OCI-LY1 (cell line): ENCODE measurements at regions not wholly inside any gene's neighbourhood (a gene's known extent, or its start where the extent isn't known, plus 50 kb on each side); places are given as distances from the start of the nearest gene placed in this dataset.

Experiments used
- H2AFZ ChIP-seq: fragments of 200-600 bp; sonication (generic), shearing (Covaris generic); 2 replicates; pipeline ENCODE4 v1.6.0; 2014; ENCODE audit warnings: antibody characterized with exemption, mild to moderate bottlenecking, low read length
- H3F3A ChIP-seq: fragments of 200-600 bp; sonication (generic), shearing (Covaris generic); 2 replicates; pipeline ENCODE4 v1.6.0; 2014; ENCODE audit warnings: mild to moderate bottlenecking, antibody characterized with exemption, low read length, moderate library complexity; ENCODE audit not compliant: insufficient read depth
- H3K27ac ChIP-seq: fragments of 200-600 bp; sonication (generic); 2 replicates; pipeline ENCODE4 v1.5.1; 2014; ENCODE audit warnings: low read length, mixed run types, mild to moderate bottlenecking, low read depth; ENCODE audit not compliant: poor library complexity, severe bottlenecking
- H3K27me3 ChIP-seq: fragments of 200-600 bp; sonication (generic); 2 replicates; pipeline ENCODE4 v1.6.0; 2014; ENCODE audit warnings: antibody characterized with exemption, mild to moderate bottlenecking, low read length, moderate library complexity; ENCODE audit not compliant: insufficient read depth
- H3K36me3 ChIP-seq: fragments of 200-600 bp; sonication (generic); 2 replicates; pipeline ENCODE4 v1.6.1; 2014; ENCODE audit warnings: mild to moderate bottlenecking, antibody characterized with exemption, low read length, moderate library complexity, mixed read lengths; ENCODE audit not compliant: insufficient read depth
- H3K4me1 ChIP-seq: fragments of 200-600 bp; sonication (generic); 2 replicates; pipeline ENCODE4 v1.5.1; 2014; ENCODE audit warnings: mild to moderate bottlenecking, low read length, moderate library complexity; ENCODE audit not compliant: insufficient read depth, severe bottlenecking
- H3K4me2 ChIP-seq: fragments of 200-600 bp; sonication (generic), shearing (Covaris generic); 2 replicates; pipeline ENCODE4 v1.6.1; 2014; ENCODE audit warnings: low read length
- H3K4me3 ChIP-seq: fragments of 200-600 bp; sonication (generic); 2 replicates; pipeline ENCODE4 v1.5.1; 2014; ENCODE audit warnings: low read length, low read depth, mild to moderate bottlenecking, mixed read lengths; ENCODE audit not compliant: poor library complexity, severe bottlenecking
- H3K79me2 ChIP-seq: fragments of 200-600 bp; shearing (Covaris generic); 2 replicates; pipeline ENCODE4 v1.6.1; 2016; ENCODE audit warnings: mixed run types, low read length, mixed read lengths; ENCODE audit not compliant: insufficient read depth
- H3K9ac ChIP-seq: fragments of 200-600 bp; sonication (generic), shearing (Covaris generic); 2 replicates; pipeline ENCODE4 v1.6.1; 2014; ENCODE audit warnings: mild to moderate bottlenecking, low read length, mixed read lengths
- H3K9me2 ChIP-seq: fragments of 200-600 bp; sonication (generic), shearing (Covaris generic); 2 replicates; pipeline ENCODE4 v1.6.1; 2014; ENCODE audit warnings: low read depth, mild to moderate bottlenecking, low read length, mixed read lengths
- H3K9me3 ChIP-seq: fragments of 200-600 bp; shearing (Covaris generic); 2 replicates; pipeline ENCODE4 v1.6.1; 2014; ENCODE audit warnings: low read length, mixed read lengths
- H4K20me1 ChIP-seq: fragments of 200-600 bp; sonication (generic), shearing (Covaris generic); 2 replicates; pipeline ENCODE4 v1.6.0; 2016; ENCODE audit warnings: mild to moderate bottlenecking, low read length; ENCODE audit not compliant: insufficient read depth
- CTCF ChIP-seq: fragments of 200-600 bp; sonication (generic), shearing (Covaris generic); IDR thresholded peaks from 2 replicates; pipeline ENCODE4 v1.5.1; 2017; ENCODE audit warnings: mild to moderate bottlenecking, antibody characterized with exemption, low read length, moderate library complexity, mixed read lengths
- EZH2 ChIP-seq: fragments of 200-600 bp; sonication (generic), shearing (Covaris generic); IDR thresholded peaks from 2 replicates; pipeline ENCODE4 v1.8.0; 2017; ENCODE audit warnings: borderline replicate concordance, mixed run types, mild to moderate bottlenecking, antibody characterized with exemption, low read length, moderate library complexity, mixed read lengths

- Histone ChIP-seq H3F3A (no peaks in the 10 kb centered on the region), H3K79me2 (no peaks in the 10 kb centered on the region), H3K9me2 (no peaks in the 10 kb centered on the region), H3K9ac (no peak overlapping the region), H3K27ac (no peak overlapping the region), H3K4me1 (no peaks in the 10 kb centered on the region), H3K4me2 (no peak overlapping the region), H3K4me3 (no peak overlapping the region), H3K9me3 (no peaks in the 10 kb centered on the region), H3K36me3 (no peaks in the 10 kb centered on the region), H4K20me1 (no peaks in the 10 kb centered on the region), H2AFZ (no peak overlapping the region), H3K27me3 (no peaks in the 10 kb centered on the region)
- no peak for TF ChIP-seq CTCF
Measured at GRCh38 chr12:25699454-25699853, 146.4 kb upstream of the LMNTD1 start.

GRCh38 chr12:25701290-25701689 is 148.2 kb upstream of the LMNTD1 start:
- no peak overlapping the region for H3K27ac ChIP-seq
- H3F3A ChIP-seq = no peaks in the 10 kb centered on the region
- no peaks in the 10 kb centered on the region for H3K9me2 ChIP-seq
- H3K9ac ChIP-seq = no peak overlapping the region
- no peak overlapping the region for H3K4me2 ChIP-seq
- no peaks in the 10 kb centered on the region for H3K27me3 ChIP-seq
- TF ChIP-seq EZH2 (no peak), CTCF (no peak)
- no peaks in the 10 kb centered on the region for H4K20me1 ChIP-seq
- H3K4me3 ChIP-seq = no peak overlapping the region
- H3K4me1 ChIP-seq = no peaks in the 10 kb centered on the region
- no peaks in the 10 kb centered on the region for H3K9me3 ChIP-seq
- no peak overlapping the region for H2AFZ ChIP-seq
- H3K36me3 ChIP-seq = no peaks in the 10 kb centered on the region
- no peaks in the 10 kb centered on the region for H3K79me2 ChIP-seq

GRCh38 chr12:25702553-25702952 is 149.5 kb upstream of the LMNTD1 start:
- Histone ChIP-seq H3K79me2 (no peaks in the 10 kb centered on the region), H3K27me3 (no peaks in the 10 kb centered on the region), H3K9me3 (no peaks in the 10 kb centered on the region), H3K4me1 (no peaks in the 10 kb centered on the region), H3K4me2 (no peak overlapping the region), H2AFZ (no peak overlapping the region), H3F3A (no peaks in the 10 kb centered on the region), H3K4me3 (no peak overlapping the region), H3K36me3 (no peaks in the 10 kb centered on the region), H4K20me1 (no peaks in the 10 kb centered on the region), H3K27ac (no peak overlapping the region), H3K9me2 (no peaks in the 10 kb centered on the region), H3K9ac (no peak overlapping the region)
- TF ChIP-seq CTCF (no peak), EZH2 (no peak)
